Bronchial epithelial cell (primary cell): ENCODE measurements at regions not wholly inside any gene's neighbourhood (a gene's known extent, or its start where the extent isn't known, plus 50 kb on each side); places are given as distances from the start of the nearest gene placed in this dataset.

ENCODE experiments used
- DNase-seq: peaks from one replicate; pipeline ENCODE4 v3.0.0-alpha.2; 2010; ENCODE audit warnings: low read depth
- FAIRE-seq: peaks from 2 replicates; lab custom pipeline; 2011; peaks lifted over from hg19 to GRCh38; lab: Jason Lieb, UNC
- H3K27me3 ChIP-seq: 2 replicates; pipeline ENCODE4 v1.5.1; 2011; ENCODE audit warnings: low read length; ENCODE audit not compliant: control insufficient read depth, insufficient read depth
- H3K36me3 ChIP-seq: 2 replicates; pipeline ENCODE4 v1.5.1; 2011; ENCODE audit warnings: low read length; ENCODE audit not compliant: control insufficient read depth, insufficient read depth
- H3K4me3 ChIP-seq: 2 replicates; pipeline ENCODE4 v1.5.1; 2011; ENCODE audit warnings: mild to moderate bottlenecking, low read depth, low read length, control low read depth
- CTCF ChIP-seq: IDR thresholded peaks from 2 replicates; pipeline ENCODE4 v1.5.1; 2011; ENCODE audit warnings: mild to moderate bottlenecking, moderate library complexity, low read length, control low read depth, inconsistent platforms; ENCODE audit not compliant: insufficient read depth, severe bottlenecking

DNA sequence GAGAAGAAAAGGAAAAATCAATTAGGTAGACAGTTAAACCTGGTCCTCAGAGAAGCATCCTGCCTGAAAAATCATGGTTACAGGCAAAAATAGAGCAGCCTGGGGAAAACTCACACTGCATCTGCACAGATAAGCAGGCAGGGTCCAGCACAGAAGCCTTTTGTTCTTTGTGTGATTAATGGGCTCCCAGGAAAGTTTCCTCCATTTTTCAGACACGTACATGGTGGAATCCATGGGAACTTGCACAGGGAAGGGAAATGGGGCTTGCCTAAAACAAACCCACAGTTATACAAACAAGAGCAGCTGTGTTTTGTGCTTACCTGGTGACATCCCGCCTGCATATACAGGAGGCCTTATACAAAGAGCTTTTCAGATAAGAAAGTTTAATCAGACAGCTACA is 243.9 kb upstream of the ATP10B start:
- Histone ChIP-seq H3K36me3 (no peaks in the 10 kb centered on the region), H3K27me3 (no peaks in the 10 kb centered on the region), H3K4me3 (no peak overlapping the region)
- DNase-seq: no peak
- no peak for FAIRE-seq
- no peak for TF ChIP-seq CTCF

DNA sequence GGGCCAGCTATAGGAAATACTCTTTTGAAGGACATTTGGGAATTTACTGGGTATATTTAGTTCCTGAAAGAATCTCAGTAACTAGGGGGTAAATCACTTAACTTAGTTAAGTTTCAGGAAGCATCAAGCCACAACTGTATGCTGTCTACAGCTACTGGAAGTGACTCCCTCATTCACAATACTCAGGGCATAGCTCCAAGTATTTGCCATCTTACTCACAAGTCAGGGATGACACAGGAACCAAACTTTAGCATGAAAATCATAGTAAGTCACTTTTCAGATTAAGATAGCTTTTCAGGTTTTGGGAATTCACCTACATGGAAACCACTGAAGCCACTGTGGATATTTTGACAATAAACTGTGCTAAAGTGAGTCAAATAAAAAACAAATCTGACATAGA is 242.4 kb upstream of the ATP10B start:
- FAIRE-seq (no peak), DNase-seq (peak; percentile 62)
- Histone ChIP-seq H3K36me3 (no peaks in the 10 kb centered on the region), H3K4me3 (no peak overlapping the region), H3K27me3 (no peaks in the 10 kb centered on the region)
- TF ChIP-seq CTCF: no peak

- FAIRE-seq (no peak), DNase-seq (no peak)
- Histone ChIP-seq H3K4me3 (no peak overlapping the region), H3K27me3 (no peaks in the 10 kb centered on the region), H3K36me3 (no peaks in the 10 kb centered on the region)
- TF ChIP-seq CTCF: no peak
Measured at GRCh38 chr5:161093100-161093499, 241.1 kb upstream of the ATP10B start.

GRCh38 chr5:161089569-161089968 is 237.6 kb upstream of the ATP10B start:
- FAIRE-seq: no peak

GRCh38 chr5:161086461-161086860 is 234.4 kb upstream of the ATP10B start:
- DNase-seq: peak; percentile 61
- H3K27me3 ChIP-seq: no peaks in the 10 kb centered on the region
- no peak for TF ChIP-seq CTCF
- no peak for FAIRE-seq
- no peaks in the 10 kb centered on the region for H3K36me3 ChIP-seq
- no peak overlapping the region for H3K4me3 ChIP-seq

More at GRCh38 chr5:161089569-161089968, 237.6 kb upstream of the ATP10B start:
- no peak for TF ChIP-seq CTCF
- no peak for DNase-seq
- Histone ChIP-seq H3K36me3 (no peaks in the 10 kb centered on the region), H3K4me3 (no peak overlapping the region), H3K27me3 (no peaks in the 10 kb centered on the region)

DNA sequence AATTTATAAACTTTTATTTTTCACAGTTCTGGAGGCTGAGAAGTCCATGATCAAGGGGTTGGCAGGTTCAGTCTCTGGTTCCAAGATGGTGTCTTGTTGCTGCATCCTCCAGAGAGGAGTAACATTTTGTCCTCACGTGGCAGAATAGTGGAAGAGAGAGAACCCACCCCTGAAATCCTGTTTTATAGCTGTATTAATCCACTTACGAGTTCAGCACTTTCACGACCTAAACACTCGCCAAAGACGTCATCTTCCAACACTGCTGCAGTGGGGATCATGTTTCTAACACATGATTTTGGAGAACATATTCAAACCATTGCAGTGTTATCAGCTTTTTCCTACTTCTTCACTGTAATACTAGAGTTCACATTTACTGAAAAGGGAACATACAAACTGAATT is 233.0 kb upstream of the ATP10B start:
- no peak for FAIRE-seq
- no peaks in the 10 kb centered on the region for H3K27me3 ChIP-seq

More for the DNA sequence above, 233.0 kb upstream of the ATP10B start:
- H3K4me3 ChIP-seq: no peak overlapping the region
- no peak for TF ChIP-seq CTCF
- no peaks in the 10 kb centered on the region for H3K36me3 ChIP-seq
- no peak for DNase-seq
